ENCODE measurements at regions not wholly inside any gene's neighbourhood (a gene's known extent, or its start where the extent isn't known, plus 50 kb on each side); places are given as distances from the start of the nearest gene placed in this dataset.

- TF ChIP-seq POLR2AphosphoS5 (IDR thresholded peaks at IDR 0.05; ENCODE audit: low read depth, low read length) = no peak
- no peak for TF ChIP-seq POLR2A (IDR thresholded peaks at IDR 0.05; ENCODE audit: low read depth, low read length)
These were observed 133.4 kb downstream of the TPRA1 start for GRCh38 chr3:127457094-127457475.
